Prostate gland (tissue), 2 donors: ENCODE measurements at regions not wholly inside any gene's neighbourhood (a gene's known extent, or its start where the extent isn't known, plus 50 kb on each side); places are given as distances from the start of the nearest gene placed in this dataset.

Source experiments
- CTCF ChIP-seq, 4 experiments: fragments of 200-600 bp in 2 of 4; fragments of 450-650 bp in 2 of 4; sonication (generic) in 2 of 4; IDR thresholded peaks; 1 replicate in 3 of 4; 2 replicates in 1 of 4; pipeline ENCODE4 v1.5.1; 2016 to 2019; ENCODE audit warnings: antibody characterized with exemption in 4 of 4, mild to moderate bottlenecking in 2 of 4, moderate library complexity in 2 of 4
- POLR2AphosphoS5 ChIP-seq: sonication (generic); formaldehyde crosslinking; IDR thresholded peaks from one replicate; pipeline ENCODE4 v1.6.1; 2017; ENCODE audit warnings: antibody characterized with exemption

- no peak for TF ChIP-seq CTCF (IDR thresholded peaks at IDR 0.05)
- TF ChIP-seq POLR2AphosphoS5, result no peak
These were observed 326.5 kb upstream of the PROX1 start for GRCh38 chr1:213661302-213661701.
